Epithelial cell of esophagus (primary cell): ENCODE measurements at regions not wholly inside any gene's neighbourhood (a gene's known extent, or its start where the extent isn't known, plus 50 kb on each side); places are given as distances from the start of the nearest gene placed in this dataset.

Experiments used
- DNase-seq: peaks from one replicate; pipeline ENCODE4 v3.0.0; 2010; ENCODE audit warnings: low read depth
- H3K4me3 ChIP-seq: 2 replicates; pipeline ENCODE4 v1.5.1; 2011; ENCODE audit warnings: mild to moderate bottlenecking, low read length, control low read depth
- TF ChIP-seq, protein P1 (sequence below): IDR thresholded peaks from 2 replicates; pipeline ENCODE4 v1.5.1; 2011; ENCODE audit warnings: low read depth, mild to moderate bottlenecking, low read length, control low read depth, inconsistent platforms; ENCODE audit not compliant: insufficient read depth; ENCODE audit errors: missing control alignments

DNA sequence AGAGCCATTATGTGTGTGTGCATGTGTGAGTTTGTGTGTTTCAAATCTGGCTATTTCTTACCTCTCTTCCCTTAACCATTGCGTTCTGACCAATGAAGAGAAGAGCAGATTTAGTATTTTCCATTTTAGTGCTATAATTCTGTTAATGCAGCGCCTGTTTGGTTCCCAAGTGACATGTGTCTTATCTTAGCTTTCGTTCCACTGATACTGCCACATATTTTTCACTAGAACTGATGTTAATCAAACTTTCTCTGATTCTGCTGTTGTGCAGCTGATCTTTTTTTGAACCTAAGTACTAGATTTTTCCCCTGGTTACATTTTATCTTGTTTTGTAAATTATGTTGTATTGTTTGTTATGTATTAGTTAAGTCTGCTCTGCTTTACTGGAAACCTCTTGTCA, 152.9 kb upstream of the MID1 start:
- no peak overlapping the region for H3K4me3 ChIP-seq
- TF ChIP-seq, protein P1, sequence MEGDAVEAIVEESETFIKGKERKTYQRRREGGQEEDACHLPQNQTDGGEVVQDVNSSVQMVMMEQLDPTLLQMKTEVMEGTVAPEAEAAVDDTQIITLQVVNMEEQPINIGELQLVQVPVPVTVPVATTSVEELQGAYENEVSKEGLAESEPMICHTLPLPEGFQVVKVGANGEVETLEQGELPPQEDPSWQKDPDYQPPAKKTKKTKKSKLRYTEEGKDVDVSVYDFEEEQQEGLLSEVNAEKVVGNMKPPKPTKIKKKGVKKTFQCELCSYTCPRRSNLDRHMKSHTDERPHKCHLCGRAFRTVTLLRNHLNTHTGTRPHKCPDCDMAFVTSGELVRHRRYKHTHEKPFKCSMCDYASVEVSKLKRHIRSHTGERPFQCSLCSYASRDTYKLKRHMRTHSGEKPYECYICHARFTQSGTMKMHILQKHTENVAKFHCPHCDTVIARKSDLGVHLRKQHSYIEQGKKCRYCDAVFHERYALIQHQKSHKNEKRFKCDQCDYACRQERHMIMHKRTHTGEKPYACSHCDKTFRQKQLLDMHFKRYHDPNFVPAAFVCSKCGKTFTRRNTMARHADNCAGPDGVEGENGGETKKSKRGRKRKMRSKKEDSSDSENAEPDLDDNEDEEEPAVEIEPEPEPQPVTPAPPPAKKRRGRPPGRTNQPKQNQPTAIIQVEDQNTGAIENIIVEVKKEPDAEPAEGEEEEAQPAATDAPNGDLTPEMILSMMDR: no peak
- no peak for DNase-seq

DNA sequence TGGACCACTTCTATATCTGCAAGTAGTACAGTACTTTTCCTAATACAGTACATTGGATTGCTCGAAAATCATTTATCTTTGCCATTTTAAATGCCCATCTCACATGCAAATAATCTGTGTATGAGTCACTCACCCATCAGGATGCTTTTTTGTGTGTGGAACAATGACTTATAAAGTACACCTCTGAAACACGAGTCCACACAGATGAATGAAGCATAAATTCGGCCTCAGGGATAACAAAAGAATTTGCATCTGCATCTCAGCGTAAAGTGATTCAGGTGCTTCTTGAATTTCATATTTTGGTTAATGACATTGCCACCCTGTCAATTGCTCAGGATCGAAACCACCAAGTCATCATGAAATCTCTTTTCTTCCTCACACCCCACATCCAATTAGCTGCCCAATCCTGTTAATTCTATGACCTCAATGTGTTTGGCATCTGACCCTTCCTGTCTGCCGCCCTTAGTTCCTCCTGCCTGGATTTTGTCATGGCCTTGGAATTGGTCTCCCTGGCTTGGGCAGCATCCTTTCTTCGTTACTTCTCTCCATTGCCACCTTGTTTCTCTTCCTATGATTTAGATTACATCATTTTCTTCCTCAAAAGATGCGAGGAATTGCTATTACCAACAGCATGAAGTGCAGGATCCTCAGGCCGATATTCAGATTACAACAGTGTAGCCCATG, 161.6 kb upstream of the MID1 start:
- DNase-seq: peak; percentile 59
- TF ChIP-seq, protein P1: no peak
- H3K4me3 ChIP-seq: no peak overlapping the region

DNA sequence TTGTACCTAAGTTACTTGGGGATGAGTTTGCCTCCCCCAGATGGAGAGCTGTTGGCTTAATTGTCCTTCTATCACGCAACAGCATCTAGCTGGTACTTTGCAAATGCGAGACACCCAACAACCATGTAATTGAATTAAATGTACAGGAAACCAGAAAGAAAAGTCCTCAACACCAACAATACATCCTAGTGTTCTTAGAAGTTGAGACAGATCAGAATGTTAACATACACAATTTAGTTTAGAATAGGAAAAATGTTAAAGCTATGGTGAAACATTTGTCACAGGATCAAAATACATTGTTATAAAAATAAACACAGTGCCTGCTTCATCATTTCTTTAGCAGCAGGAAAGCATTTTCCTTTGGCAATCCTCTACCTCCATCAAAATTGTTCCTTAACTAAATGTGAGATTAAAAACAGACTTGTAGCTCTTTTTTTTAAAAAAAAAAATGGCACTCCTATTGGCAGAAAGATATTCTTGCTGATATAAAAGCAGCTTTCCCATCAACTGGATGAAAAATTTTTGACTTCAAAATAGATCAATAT, 163.1 kb upstream of the MID1 start:
- DNase-seq: no peak
- TF ChIP-seq, protein P1: no peak

DNA sequence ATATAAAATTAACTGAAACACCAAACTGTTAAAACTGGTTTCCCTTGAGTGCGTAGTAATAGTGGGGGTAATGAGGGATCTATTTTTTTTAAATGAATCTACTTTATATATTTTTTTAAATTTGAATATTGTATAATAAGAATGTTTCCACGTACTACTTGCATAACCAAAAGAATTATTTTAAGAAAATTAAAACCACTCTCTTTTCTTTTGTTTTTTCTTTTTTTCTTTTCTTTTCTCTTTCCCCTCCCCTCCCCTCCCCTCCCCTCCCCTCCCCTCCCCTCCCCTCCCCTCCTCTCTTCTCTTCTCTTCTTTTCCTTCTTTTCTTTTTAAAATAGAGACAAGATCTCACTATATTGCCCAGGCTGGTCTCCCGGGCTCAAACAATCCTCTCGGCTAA, 166.9 kb upstream of the MID1 start:
- DNase-seq: no peak
- TF ChIP-seq, protein P1: no peak
- H3K4me3 ChIP-seq: no peak overlapping the region

More for the DNA sequence above, 163.1 kb upstream of the MID1 start:
- H3K4me3 ChIP-seq: no peak overlapping the region

DNA sequence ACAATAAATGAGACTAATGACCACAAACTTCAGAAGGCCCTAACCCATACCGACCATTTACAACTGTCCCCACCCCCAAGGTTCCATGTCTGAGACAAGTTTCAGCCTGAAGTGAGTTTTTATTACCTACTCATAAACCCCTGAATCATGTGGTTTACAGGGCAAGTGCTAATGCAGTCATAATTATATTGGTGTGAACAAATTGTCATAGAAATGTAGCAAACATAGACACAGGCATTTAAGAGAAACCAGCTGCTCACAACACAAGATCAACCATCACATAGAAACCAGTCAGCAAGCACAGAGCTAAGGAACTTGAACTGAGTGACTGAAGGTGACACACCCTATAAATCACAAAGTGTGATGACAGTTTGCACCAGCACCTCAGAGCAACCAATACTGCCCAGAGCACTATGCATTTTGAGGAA, 173.8 kb upstream of the MID1 start:
- DNase-seq: peak; percentile 64
- TF ChIP-seq, protein P1: no peak
- no peak overlapping the region for H3K4me3 ChIP-seq

DNA sequence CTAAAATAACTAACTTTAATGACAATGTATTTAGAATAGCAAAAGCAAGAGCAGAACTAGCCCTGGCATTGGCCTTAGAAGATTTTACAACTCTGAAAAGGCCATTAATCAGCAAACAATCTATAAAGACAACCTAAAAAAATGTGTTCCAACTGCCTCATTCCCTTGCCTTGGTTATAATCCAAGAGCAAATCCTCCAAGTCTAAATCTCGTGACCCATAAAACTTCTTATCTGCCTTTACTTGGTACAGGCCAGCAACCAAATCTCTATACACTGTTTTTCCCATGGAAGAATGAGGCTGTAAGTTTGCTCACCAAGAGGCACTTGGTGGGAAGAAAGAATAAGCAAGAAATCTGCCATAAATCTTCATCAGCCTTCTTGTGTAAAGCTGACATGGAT, 175.3 kb upstream of the MID1 start:
- TF ChIP-seq, protein P1: no peak
- H3K4me3 ChIP-seq: no peak overlapping the region
- no peak for DNase-seq

DNA sequence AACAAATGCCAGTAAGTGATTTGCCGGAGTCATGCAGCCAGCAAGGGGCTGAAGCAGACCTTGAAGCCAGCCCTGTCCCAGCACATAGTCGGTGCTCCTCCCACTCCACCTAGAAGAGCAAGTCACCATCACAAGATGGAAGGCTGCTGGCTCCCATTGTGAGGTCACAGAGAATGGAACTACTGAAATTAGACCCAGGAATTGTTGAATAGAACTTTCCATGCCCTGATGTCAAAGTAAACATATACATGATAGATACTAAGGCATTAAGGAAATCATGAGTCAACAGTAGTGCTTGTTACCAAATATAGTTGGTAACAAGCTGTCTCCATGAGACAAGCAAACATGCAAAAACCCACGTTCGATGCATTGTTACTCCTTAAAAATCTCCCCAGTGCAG, 177.1 kb upstream of the MID1 start:
- peak; percentile 59 for DNase-seq
- TF ChIP-seq, protein P1: no peak
- no peak overlapping the region for H3K4me3 ChIP-seq
